ENCODE measurements at regions not wholly inside any gene's neighbourhood (a gene's known extent, or its start where the extent isn't known, plus 50 kb on each side); places are given as distances from the start of the nearest gene placed in this dataset.

DNA sequence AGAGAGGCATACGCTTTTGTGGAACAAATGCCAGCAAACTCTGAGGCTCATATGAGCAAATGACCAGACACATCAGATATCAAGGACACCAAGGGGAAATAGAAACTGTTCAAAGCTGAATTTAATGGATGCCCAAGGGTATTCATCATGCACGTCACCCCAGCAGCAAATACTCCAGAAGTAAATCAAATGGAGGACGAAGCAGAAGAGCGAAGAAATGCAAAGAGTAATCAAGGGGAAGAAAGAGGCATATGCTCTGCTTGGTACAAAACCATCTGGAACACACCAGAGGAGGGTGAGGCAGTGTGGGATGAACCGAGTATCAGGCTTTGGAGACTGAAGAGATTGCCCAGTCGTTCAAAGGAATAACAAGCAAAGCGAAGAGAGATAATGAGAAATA lies 232.6 kb upstream of the EGLN3 start:
- Histone ChIP-seq H3K4me3 (no peak overlapping the region), H3K27ac (no peak overlapping the region), H3K36me3 (no peaks in the 10 kb centered on the region), H3K4me1 (peaks cover 0 to 21% (median 7%) of the 10 kb centered on the region in 12 donors), H3K27me3 (no peaks in the 10 kb centered on the region), H3K9me3 (no peaks in the 10 kb centered on the region)
- no peak for TF ChIP-seq POLR2A (IDR thresholded peaks at IDR 0.05)
- TF ChIP-seq, protein P1, sequence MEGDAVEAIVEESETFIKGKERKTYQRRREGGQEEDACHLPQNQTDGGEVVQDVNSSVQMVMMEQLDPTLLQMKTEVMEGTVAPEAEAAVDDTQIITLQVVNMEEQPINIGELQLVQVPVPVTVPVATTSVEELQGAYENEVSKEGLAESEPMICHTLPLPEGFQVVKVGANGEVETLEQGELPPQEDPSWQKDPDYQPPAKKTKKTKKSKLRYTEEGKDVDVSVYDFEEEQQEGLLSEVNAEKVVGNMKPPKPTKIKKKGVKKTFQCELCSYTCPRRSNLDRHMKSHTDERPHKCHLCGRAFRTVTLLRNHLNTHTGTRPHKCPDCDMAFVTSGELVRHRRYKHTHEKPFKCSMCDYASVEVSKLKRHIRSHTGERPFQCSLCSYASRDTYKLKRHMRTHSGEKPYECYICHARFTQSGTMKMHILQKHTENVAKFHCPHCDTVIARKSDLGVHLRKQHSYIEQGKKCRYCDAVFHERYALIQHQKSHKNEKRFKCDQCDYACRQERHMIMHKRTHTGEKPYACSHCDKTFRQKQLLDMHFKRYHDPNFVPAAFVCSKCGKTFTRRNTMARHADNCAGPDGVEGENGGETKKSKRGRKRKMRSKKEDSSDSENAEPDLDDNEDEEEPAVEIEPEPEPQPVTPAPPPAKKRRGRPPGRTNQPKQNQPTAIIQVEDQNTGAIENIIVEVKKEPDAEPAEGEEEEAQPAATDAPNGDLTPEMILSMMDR (IDR thresholded peaks at IDR 0.05): no peak
- no peak for DNase-seq
- ATAC-seq: no peak
- WGBS, 4 donors: 84 to 85% (median 85%) methylated on average over 7 of the region's 7 CpGs
- intact Hi-C loops (cut with DNase I): no loop called here

DNA sequence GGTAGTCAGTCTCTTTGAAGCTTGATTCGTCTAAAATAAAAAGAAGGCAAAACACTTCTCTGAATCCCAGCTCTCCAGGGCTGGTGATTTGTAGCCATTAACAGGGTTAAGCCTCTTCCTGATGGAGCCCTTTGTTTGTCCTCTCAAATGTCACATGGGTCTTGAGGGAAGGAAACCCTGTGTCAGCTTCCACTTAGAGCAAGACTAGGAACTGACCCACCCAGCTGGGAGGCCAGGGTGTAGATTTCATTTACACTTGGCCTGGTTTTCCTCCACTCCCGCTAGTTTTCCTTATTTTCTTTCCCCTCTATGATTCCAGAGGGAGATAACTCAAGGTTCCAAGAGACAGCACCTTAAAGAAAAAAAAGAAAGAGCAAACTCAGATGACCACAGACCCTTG lies 230.5 kb upstream of the EGLN3 start:
- no peaks in the 10 kb centered on the region for H3K27me3 ChIP-seq
- TF ChIP-seq, protein P1 (IDR thresholded peaks at IDR 0.05): no peak
- no peak for TF ChIP-seq POLR2A (IDR thresholded peaks at IDR 0.05)
- peak overlapping the region in 1 of 12 donors; percentile 1 for H3K27ac ChIP-seq
- peak in 3 of 4 donors; percentile 64 to 79 (median 64) for ATAC-seq
- no peaks in the 10 kb centered on the region for H3K36me3 ChIP-seq
- no peak overlapping the region for H3K4me3 ChIP-seq
- intact Hi-C loops (cut with DNase I): no loop called here
- 56 to 70% (median 63%) methylated on average over 2 of the region's 2 CpGs for WGBS, 4 donors
- DNase-seq: peak in 1 of 5 donors; percentile 14
- H3K9me3 ChIP-seq: no peaks in the 10 kb centered on the region
- H3K4me1 ChIP-seq: peaks cover 0 to 21% (median 7%) of the 10 kb centered on the region in 12 donors

DNA sequence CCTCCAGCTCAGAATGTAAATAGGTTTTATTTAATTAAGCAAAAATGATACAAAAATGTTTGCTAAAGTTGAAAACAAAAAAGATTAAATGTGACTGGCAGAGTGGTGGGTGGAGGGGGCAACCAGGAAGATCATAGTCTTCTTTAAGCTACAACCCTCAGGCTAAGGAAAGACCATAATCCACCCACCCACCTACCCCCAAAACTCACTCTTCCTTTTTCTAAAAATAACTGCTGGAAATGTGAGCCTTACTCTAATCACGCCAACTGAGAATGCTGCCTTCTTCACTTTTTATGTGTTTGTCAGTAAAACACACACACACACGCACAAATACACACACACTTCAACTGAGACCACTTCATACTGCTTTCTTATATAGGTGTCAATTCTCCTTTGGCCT lies 230.0 kb upstream of the EGLN3 start:
- DNase-seq (no peak), ATAC-seq (no peak)
- Histone ChIP-seq H3K9me3 (no peaks in the 10 kb centered on the region), H3K27me3 (no peaks in the 10 kb centered on the region), H3K27ac (peak overlapping the region in 3 of 12 donors; percentile 1 to 50 (median 40)), H3K36me3 (no peaks in the 10 kb centered on the region), H3K4me1 (peaks cover 0 to 25% (median 7%) of the 10 kb centered on the region in 12 donors), H3K4me3 (no peak overlapping the region)
- TF ChIP-seq POLR2A (IDR thresholded peaks at IDR 0.05): no peak
- TF ChIP-seq, protein P1 (IDR thresholded peaks at IDR 0.05): no peak
- intact Hi-C loops (cut with DNase I): no loop called here
- WGBS, 4 donors: 79 to 86% (median 82%) methylated on average over 2 of the region's 2 CpGs

DNA sequence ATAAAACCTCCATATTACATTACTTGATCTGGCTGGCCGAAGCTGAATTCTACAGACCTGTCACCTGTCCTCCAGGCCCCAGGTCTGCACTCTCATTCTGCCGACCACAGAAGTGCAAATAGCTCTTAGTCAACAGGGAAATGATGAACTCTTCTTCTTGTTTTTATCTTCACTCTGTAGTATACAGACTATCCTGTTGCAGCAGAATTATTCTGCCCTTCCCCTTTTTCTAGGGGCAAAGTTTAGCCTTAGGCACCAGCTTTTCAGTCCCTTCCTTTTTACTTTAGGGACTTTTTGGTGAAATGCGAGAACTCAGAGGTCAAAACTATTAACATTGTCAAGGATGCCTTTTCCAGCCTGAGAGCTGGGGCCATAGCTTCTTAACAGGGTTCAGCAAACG lies 229.6 kb upstream of the EGLN3 start:
- peak overlapping the region in 2 of 12 donors; percentile 40 to 50 for H3K27ac ChIP-seq
- H3K4me3 ChIP-seq: no peak overlapping the region
- intact Hi-C loops (cut with DNase I): no loop called here
- no peaks in the 10 kb centered on the region for H3K36me3 ChIP-seq
- no peaks in the 10 kb centered on the region for H3K27me3 ChIP-seq
- H3K4me1 ChIP-seq: peaks cover 0 to 29% (median 7%) of the 10 kb centered on the region in 12 donors
- ATAC-seq (no peak), DNase-seq (no peak)
- WGBS, 4 donors: 73 to 78% (median 76%) methylated on average over 4 of the region's 4 CpGs
- H3K9me3 ChIP-seq: no peaks in the 10 kb centered on the region
- TF ChIP-seq POLR2A (IDR thresholded peaks at IDR 0.05): no peak
- TF ChIP-seq, protein P1 (IDR thresholded peaks at IDR 0.05): no peak

Measured in heart left ventricle (tissue), 16 donors.